Fibroblast of the aortic adventitia (primary cell): ENCODE measurements at regions not wholly inside any gene's neighbourhood (a gene's known extent, or its start where the extent isn't known, plus 50 kb on each side); places are given as distances from the start of the nearest gene placed in this dataset.

ENCODE experiments used
- DNase-seq: peaks from one replicate; pipeline ENCODE4 v3.0.0-alpha.2; 2010; ENCODE audit warnings: low read depth
- H3K4me3 ChIP-seq: 2 replicates; pipeline ENCODE4 v1.5.1; 2011; ENCODE audit warnings: low read depth, mild to moderate bottlenecking, control low read depth, low read length, moderate library complexity
- CTCF ChIP-seq: IDR thresholded peaks from 2 replicates; pipeline ENCODE4 v1.5.1; 2011; ENCODE audit warnings: mild to moderate bottlenecking, low read length, control low read depth, inconsistent platforms; ENCODE audit not compliant: insufficient read depth

- no peak for DNase-seq
- TF ChIP-seq CTCF: no peak
- H3K4me3 ChIP-seq: no peak overlapping the region
These were observed 356.2 kb downstream of the NPR3 start for GRCh38 chr5:33067291-33067690.

- no peak overlapping the region for H3K4me3 ChIP-seq
- peak; percentile 21 for DNase-seq
- no peak for TF ChIP-seq CTCF
These were observed 357.7 kb downstream of the NPR3 start for GRCh38 chr5:33068786-33069185.

- no peak for TF ChIP-seq CTCF
- no peak for DNase-seq
- no peak overlapping the region for H3K4me3 ChIP-seq
These were observed 361.2 kb downstream of the NPR3 start for GRCh38 chr5:33072296-33072695.

- TF ChIP-seq CTCF: no peak
- DNase-seq: peak; percentile 35
- H3K4me3 ChIP-seq: no peak overlapping the region
These were observed 361.6 kb downstream of the NPR3 start for GRCh38 chr5:33072726-33073125.

- H3K4me3 ChIP-seq: no peak overlapping the region
- DNase-seq: no peak
- TF ChIP-seq CTCF: no peak
These were observed 362.8 kb downstream of the NPR3 start for GRCh38 chr5:33073881-33074327.

- no peak overlapping the region for H3K4me3 ChIP-seq
- DNase-seq: peak; percentile 47
- TF ChIP-seq CTCF: no peak
These were observed 363.4 kb downstream of the NPR3 start for GRCh38 chr5:33074548-33074947.

GRCh38 chr5:33075731-33076130 lies 364.6 kb downstream of the NPR3 start:
- DNase-seq: peak; percentile 36
- no peak overlapping the region for H3K4me3 ChIP-seq
- no peak for TF ChIP-seq CTCF
